ENCODE measurements at regions not wholly inside any gene's neighbourhood (a gene's known extent, or its start where the extent isn't known, plus 50 kb on each side); places are given as distances from the start of the nearest gene placed in this dataset.
"Not testable (repeated sequence)": the region's sequence is repeated elsewhere in the genome, so short reads cannot be mapped to it uniquely, and the experiment has no call there.

DNA sequence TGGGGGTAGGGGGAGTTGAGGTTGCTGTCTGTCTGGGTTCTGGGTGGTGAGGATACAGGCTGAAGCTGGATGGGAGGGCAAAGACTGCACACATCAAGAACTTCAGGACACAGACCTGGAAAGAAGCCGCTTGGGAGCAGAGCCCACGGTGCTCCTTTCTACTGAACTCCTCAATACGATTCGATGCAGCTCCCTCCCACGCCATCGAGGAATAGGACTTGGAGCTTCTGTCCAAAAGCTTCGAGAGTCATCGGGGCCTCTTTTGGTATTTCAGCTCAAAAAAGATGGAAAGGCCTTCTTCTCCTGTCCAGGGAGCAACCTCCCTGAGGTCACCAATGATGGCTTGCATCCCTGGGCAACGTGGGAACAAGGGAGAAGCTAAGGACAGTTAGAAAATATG lies 407.1 kb upstream of the MGMT start:
- H3K27me3 Mint-ChIP-seq: peaks cover 8% of the 10 kb centered on the region
- H3K27ac Mint-ChIP-seq: no peak overlapping the region
- no peaks in the 10 kb centered on the region for H3K9me3 Mint-ChIP-seq
- no peak overlapping the region for H3K4me3 Mint-ChIP-seq
- peaks cover 28% of the 10 kb centered on the region for H3K4me1 Mint-ChIP-seq (ENCODE audit: low read depth)
- H3K36me3 Mint-ChIP-seq (ENCODE audit: low read depth): no peaks in the 10 kb centered on the region

- Mint-ChIP-seq H3K4me1 (ENCODE audit: low read depth) (peaks cover 12% of the 10 kb centered on the region), H3K27ac (no peak overlapping the region), H3K36me3 (ENCODE audit: low read depth) (no peaks in the 10 kb centered on the region), H3K27me3 (peaks cover 8% of the 10 kb centered on the region), H3K4me3 (no peak overlapping the region), H3K9me3 (no peaks in the 10 kb centered on the region)
These were observed 403.8 kb upstream of the MGMT start for GRCh38 chr10:129063212-129063611.

- Mint-ChIP-seq H3K9me3 (no peaks in the 10 kb centered on the region), H3K4me1 (ENCODE audit: low read depth) (peaks cover 6% of the 10 kb centered on the region), H3K4me3 (no peak overlapping the region), H3K27me3 (peaks cover 8% of the 10 kb centered on the region), H3K36me3 (ENCODE audit: low read depth) (no peaks in the 10 kb centered on the region), H3K27ac (no peak overlapping the region)
These were observed 403.2 kb upstream of the MGMT start for GRCh38 chr10:129063877-129064276.

- H3K4me1 Mint-ChIP-seq (ENCODE audit: low read depth); H3K36me3 Mint-ChIP-seq (ENCODE audit: low read depth); H3K27ac Mint-ChIP-seq; H3K9me3 Mint-ChIP-seq; H3K27me3 Mint-ChIP-seq; H3K4me3 Mint-ChIP-seq: not testable (repeated sequence)
These were observed 400.5 kb upstream of the MGMT start for GRCh38 chr10:129066529-129066928.

- H3K4me1 Mint-ChIP-seq (ENCODE audit: low read depth); H3K27me3 Mint-ChIP-seq; H3K27ac Mint-ChIP-seq; H3K36me3 Mint-ChIP-seq (ENCODE audit: low read depth); H3K9me3 Mint-ChIP-seq; H3K4me3 Mint-ChIP-seq: not testable (repeated sequence)
These were observed 395.6 kb upstream of the MGMT start for GRCh38 chr10:129071411-129071810.

DNA sequence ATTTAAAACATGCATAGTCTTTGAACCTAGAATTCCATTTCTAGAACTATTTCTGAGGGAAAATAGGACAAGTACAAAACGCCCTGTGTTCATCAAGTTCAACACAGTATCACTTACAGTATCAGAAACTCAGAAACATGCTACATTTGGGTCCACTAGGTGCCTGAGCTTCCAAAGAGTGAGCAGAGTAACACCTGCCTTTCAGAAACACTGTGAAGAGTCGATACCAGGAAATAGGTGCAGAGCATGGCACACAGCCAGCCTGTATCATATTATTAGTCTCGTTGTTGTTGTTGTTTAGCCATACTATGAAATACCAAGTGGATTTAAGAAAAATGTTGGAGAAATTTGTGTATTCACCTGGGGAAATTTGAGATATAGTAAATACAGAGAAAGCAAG lies 392.1 kb upstream of the MGMT start:
- Mint-ChIP-seq H3K27ac (no peak overlapping the region), H3K4me1 (ENCODE audit: low read depth) (peaks cover 4% of the 10 kb centered on the region), H3K27me3 (no peaks in the 10 kb centered on the region), H3K4me3 (no peak overlapping the region), H3K9me3 (peaks cover 3% of the 10 kb centered on the region), H3K36me3 (ENCODE audit: low read depth) (no peaks in the 10 kb centered on the region)

DNA sequence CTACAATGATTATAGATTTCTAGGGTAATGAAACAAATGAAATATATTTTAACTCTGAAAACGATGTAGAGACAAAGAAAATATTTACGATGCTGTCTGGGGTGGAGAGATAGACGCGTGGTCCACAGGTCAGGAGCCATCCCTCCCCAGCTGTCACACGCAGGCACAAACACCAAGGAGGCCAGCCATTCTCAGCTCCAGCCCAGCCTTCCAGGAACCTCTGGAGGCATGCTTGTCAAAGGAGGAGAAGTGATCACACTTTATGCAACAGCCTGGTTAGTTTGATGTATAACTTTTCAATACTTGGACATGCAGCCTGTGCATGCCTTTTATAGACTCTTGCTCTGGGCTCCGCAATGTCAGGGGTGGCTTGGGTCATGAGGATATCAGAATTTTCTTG lies 391.5 kb upstream of the MGMT start:
- no peaks in the 10 kb centered on the region for H3K36me3 Mint-ChIP-seq (ENCODE audit: low read depth)
- H3K4me1 Mint-ChIP-seq (ENCODE audit: low read depth): peaks cover 4% of the 10 kb centered on the region
- no peaks in the 10 kb centered on the region for H3K27me3 Mint-ChIP-seq
- no peak overlapping the region for H3K27ac Mint-ChIP-seq
- no peak overlapping the region for H3K4me3 Mint-ChIP-seq
- H3K9me3 Mint-ChIP-seq: peaks cover 8% of the 10 kb centered on the region

DNA sequence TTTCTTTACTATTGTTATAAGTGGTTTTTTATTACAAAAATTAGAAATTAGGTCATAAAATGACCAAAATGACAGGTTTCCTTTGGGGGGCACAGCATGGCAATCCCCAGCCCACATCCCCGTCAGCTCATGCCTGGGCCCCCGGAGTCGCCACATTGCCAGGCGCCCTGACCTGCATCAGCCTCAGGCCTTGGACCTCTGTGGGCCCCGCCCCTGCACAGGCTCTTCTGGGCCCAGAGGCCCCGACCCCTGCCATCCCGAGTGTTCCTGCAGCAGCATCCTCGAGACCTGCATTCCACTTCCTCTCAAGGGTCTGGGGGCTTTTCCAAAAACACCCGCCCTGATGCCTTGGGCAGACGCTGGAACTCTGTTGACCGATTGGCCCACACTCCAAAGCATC lies 391.1 kb upstream of the MGMT start:
- peaks cover 12% of the 10 kb centered on the region for H3K9me3 Mint-ChIP-seq
- H3K27me3 Mint-ChIP-seq: no peaks in the 10 kb centered on the region
- H3K4me1 Mint-ChIP-seq (ENCODE audit: low read depth): peaks cover 4% of the 10 kb centered on the region
- no peak overlapping the region for H3K27ac Mint-ChIP-seq
- no peak overlapping the region for H3K4me3 Mint-ChIP-seq
- H3K36me3 Mint-ChIP-seq (ENCODE audit: low read depth): no peaks in the 10 kb centered on the region

DNA sequence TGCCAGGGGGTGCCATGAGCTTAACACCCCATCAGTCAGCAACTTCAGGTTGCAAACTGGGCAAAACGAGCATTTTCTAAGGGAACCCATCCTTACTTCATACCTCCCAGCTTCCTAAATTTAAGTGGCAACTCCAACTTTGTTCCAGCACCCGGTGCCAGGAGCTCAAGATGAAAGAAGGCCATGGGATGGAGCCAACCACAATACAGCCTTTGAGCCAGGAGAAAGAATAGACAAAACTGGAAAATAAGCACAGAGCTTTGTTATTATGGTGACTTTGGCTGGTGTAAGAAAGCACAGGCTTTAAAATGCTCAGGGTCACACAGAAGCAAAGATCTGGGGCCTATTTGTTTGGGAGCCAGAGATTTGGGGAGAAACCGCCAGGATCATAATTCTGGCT lies 388.7 kb upstream of the MGMT start:
- no peaks in the 10 kb centered on the region for H3K27me3 Mint-ChIP-seq

DNA sequence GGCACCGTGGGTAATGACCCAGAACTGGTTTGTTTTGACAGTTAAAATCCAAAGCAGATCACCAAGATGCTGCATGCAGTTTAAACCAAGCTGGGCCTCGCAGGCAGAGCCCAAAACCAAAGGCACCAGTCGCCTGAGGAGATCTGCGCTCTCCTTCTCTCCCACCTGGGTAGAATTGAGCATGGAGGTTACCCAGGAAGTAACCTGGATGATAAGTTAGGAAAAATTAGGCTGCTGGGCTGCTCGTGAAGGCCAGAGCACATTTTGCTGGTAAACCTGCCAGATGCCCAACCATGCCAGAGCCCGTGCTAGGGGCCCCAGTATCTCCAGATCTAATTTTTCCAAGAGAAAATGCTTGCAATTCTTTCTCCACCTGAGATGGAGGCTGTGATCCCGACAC lies 388.3 kb upstream of the MGMT start:
- no peak overlapping the region for H3K27ac Mint-ChIP-seq
- peaks cover 15% of the 10 kb centered on the region for H3K9me3 Mint-ChIP-seq
- H3K27me3 Mint-ChIP-seq: no peaks in the 10 kb centered on the region
- no peak overlapping the region for H3K4me3 Mint-ChIP-seq
- no peaks in the 10 kb centered on the region for H3K4me1 Mint-ChIP-seq (ENCODE audit: low read depth)
- H3K36me3 Mint-ChIP-seq (ENCODE audit: low read depth): no peaks in the 10 kb centered on the region

More for the DNA sequence above, 388.7 kb upstream of the MGMT start:
- Mint-ChIP-seq H3K27ac (no peak overlapping the region), H3K36me3 (ENCODE audit: low read depth) (no peaks in the 10 kb centered on the region), H3K9me3 (peaks cover 13% of the 10 kb centered on the region), H3K4me1 (ENCODE audit: low read depth) (no peaks in the 10 kb centered on the region), H3K4me3 (no peak overlapping the region)

DNA sequence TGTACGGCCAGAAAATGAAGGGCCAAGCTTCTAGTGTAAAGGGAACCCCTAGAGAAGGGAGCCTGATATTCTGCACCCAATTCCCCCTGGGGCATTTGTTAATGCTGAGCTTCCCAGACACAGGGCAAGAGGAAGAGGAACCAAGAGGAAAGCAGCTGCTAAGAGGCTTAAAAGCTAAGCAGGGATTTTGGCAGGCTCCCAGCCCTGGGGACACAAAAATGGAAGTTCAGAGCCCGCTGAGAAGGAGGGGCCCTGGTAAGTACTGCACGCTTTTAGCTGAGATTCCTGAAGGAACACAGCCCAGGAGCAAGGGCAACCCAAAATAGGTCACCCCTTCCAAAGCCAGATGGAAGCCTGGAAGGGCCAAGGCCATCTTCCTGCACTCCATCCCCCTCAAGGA lies 387.3 kb upstream of the MGMT start:
- H3K9me3 Mint-ChIP-seq: peaks cover 16% of the 10 kb centered on the region
- H3K27ac Mint-ChIP-seq: no peak overlapping the region
- H3K27me3 Mint-ChIP-seq: no peaks in the 10 kb centered on the region
- H3K4me3 Mint-ChIP-seq: no peak overlapping the region
- no peaks in the 10 kb centered on the region for H3K36me3 Mint-ChIP-seq (ENCODE audit: low read depth)
- no peaks in the 10 kb centered on the region for H3K4me1 Mint-ChIP-seq (ENCODE audit: low read depth)

DNA sequence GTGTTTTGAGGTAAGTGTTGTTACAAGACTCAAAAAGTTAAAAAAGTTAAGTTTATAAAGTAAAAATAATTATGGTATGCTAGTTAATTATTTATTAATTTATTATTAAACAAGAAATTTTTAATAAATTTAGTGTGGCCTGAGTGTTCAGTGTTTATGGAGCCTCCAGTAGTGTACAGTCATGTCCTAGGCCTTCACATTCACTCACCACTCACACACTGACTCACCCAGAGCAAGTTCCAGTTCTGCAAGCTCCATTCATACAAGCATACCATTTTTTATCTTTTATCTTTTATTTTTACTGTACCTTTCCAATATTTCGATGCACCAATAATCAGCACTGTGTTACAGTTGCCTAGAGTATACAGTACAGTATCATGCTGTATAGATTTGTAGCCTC lies 381.2 kb upstream of the MGMT start:
- Mint-ChIP-seq H3K4me1 (ENCODE audit: low read depth) (no peaks in the 10 kb centered on the region), H3K9me3 (peaks cover 9% of the 10 kb centered on the region), H3K27me3 (no peaks in the 10 kb centered on the region), H3K36me3 (ENCODE audit: low read depth) (no peaks in the 10 kb centered on the region), H3K4me3 (no peak overlapping the region), H3K27ac (no peak overlapping the region)

DNA sequence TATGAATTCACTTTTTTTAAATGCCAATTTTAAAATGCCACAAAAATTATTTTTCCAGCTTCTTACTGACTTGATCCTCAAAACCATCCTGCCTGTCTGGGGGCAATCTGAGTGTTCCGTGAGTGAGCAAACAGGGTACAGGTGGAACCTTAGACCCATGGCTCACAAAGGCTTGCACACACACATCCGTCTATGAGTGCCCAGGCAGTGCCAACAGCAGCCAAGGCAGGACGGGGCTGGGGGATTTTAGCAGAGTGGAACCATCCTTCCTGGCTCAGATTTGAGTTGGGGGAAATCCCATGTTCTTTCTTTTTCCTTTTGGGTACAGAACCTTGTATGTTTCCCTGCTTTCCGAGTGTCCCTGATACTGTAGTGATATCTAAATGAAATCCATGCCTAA lies 377.7 kb upstream of the MGMT start:
- H3K9me3 Mint-ChIP-seq: no peaks in the 10 kb centered on the region
- H3K4me3 Mint-ChIP-seq: no peak overlapping the region
- no peak overlapping the region for H3K27ac Mint-ChIP-seq
- no peaks in the 10 kb centered on the region for H3K27me3 Mint-ChIP-seq
- H3K36me3 Mint-ChIP-seq (ENCODE audit: low read depth): no peaks in the 10 kb centered on the region
- no peaks in the 10 kb centered on the region for H3K4me1 Mint-ChIP-seq (ENCODE audit: low read depth)

DNA sequence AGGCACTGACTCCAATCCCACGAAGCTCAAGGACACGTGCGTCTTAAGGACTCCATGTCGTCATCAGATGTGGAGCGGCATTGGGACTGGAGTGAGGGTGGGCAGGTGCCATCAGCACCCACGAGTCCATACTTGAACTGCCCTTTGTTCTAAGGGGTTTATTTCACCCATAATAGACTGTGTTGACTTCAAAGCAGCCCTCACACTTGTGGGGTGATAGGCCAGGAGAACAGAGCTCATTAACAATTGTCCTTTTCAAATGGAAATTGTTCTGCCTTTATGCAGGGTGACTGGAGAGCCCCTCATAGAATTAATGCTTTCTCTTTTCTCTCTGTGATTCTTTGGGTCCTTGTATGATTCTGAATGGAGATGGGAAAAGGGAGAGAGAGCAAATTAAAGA lies 376.9 kb upstream of the MGMT start:
- no peaks in the 10 kb centered on the region for H3K36me3 Mint-ChIP-seq (ENCODE audit: low read depth)
- no peaks in the 10 kb centered on the region for H3K9me3 Mint-ChIP-seq
- no peak overlapping the region for H3K4me3 Mint-ChIP-seq
- H3K4me1 Mint-ChIP-seq (ENCODE audit: low read depth): no peaks in the 10 kb centered on the region
- no peak overlapping the region for H3K27ac Mint-ChIP-seq
- H3K27me3 Mint-ChIP-seq: no peaks in the 10 kb centered on the region

GRCh38 chr10:129090618-129091366 lies 376.2 kb upstream of the MGMT start:
- H3K9me3 Mint-ChIP-seq: no peaks in the 10 kb centered on the region
- no peak overlapping the region for H3K4me3 Mint-ChIP-seq
- H3K27ac Mint-ChIP-seq: no peak overlapping the region
- no peaks in the 10 kb centered on the region for H3K27me3 Mint-ChIP-seq
- no peaks in the 10 kb centered on the region for H3K4me1 Mint-ChIP-seq (ENCODE audit: low read depth)
- H3K36me3 Mint-ChIP-seq (ENCODE audit: low read depth): no peaks in the 10 kb centered on the region

DNA sequence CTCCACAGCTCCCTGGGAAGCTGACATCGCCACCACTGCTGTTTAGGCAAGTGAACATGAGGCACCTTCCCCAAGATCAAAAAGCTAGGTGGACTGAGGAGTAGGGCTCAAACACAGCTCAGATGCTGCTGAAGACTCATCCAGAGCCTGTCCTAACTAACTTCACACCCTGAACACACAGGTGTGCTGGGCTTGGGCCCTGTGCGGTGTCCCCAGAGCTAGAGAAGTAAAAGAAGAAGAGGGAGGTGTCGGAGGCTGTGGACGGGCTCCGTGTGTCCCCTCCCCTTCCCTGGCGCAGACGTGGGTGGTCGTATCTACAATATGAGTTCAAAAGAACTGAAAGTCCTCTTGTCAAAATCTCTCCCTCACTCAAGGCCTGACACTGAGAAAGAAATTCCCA lies 373.4 kb upstream of the MGMT start:
- H3K27ac Mint-ChIP-seq: no peak overlapping the region
- no peaks in the 10 kb centered on the region for H3K4me1 Mint-ChIP-seq (ENCODE audit: low read depth)
- H3K9me3 Mint-ChIP-seq: no peaks in the 10 kb centered on the region
- no peaks in the 10 kb centered on the region for H3K36me3 Mint-ChIP-seq (ENCODE audit: low read depth)
- H3K27me3 Mint-ChIP-seq: no peaks in the 10 kb centered on the region
- no peak overlapping the region for H3K4me3 Mint-ChIP-seq

All from stimulated activated naive CD8-positive, alpha-beta T cell treated with anti-CD3 and anti-CD28 coated beads, Interleukin-15, Interleukin-2, amounts not matched to agents 100 ng/mL and 50 ng/mL, for 24 hours (primary cell).